Heart left ventricle (tissue), 16 donors: ENCODE measurements at regions not wholly inside any gene's neighbourhood (a gene's known extent, or its start where the extent isn't known, plus 50 kb on each side); places are given as distances from the start of the nearest gene placed in this dataset.

ENCODE experiments used
- ATAC-seq, 4 donors: fragments of 200-7000 bp; cut with Tn5 transposase; one replicate each; pipeline ENCODE4 v1.9.1; 2020 to 2022; ENCODE audit warnings: moderate library complexity in 4 of 4, mild to moderate bottlenecking in 3 of 4, moderate number of reproducible peaks in 1 of 4
- DNase-seq, 5 donors: peaks; one replicate each; pipeline ENCODE4 v3.0.0-alpha.2; 2020
- H3K27ac ChIP-seq, 12 donors: fragments of 200-600 bp; sonication (generic) in 4 of 12; one replicate each; pipeline versions ENCODE4 v1.5.0 to v1.8.0; 2016 to 2022; ENCODE audit warnings: mild to moderate bottlenecking in 2 of 12
- H3K27me3 ChIP-seq, 9 donors: fragments of 200-600 bp; sonication (generic) in 2 of 9; one replicate each; pipeline versions ENCODE4 v1.5.1 to v1.8.0; 2016 to 2022; ENCODE audit warnings: mild to moderate bottlenecking in 3 of 9
- H3K36me3 ChIP-seq, 9 donors: fragments of 200-600 bp; sonication (generic) in 2 of 9; one replicate each; pipeline versions ENCODE4 v1.5.0 to v1.8.0; 2018 to 2022; ENCODE audit warnings: mild to moderate bottlenecking in 2 of 9
- H3K4me1 ChIP-seq, 12 donors: fragments of 200-600 bp; sonication (generic) in 4 of 12; one replicate each; pipeline versions ENCODE4 v1.5.0 to v1.8.0; 2016 to 2022; ENCODE audit warnings: mild to moderate bottlenecking in 3 of 12
- H3K4me3 ChIP-seq, 12 donors: fragments of 200-600 bp; sonication (generic) in 4 of 12; one replicate each; pipeline versions ENCODE4 v1.5.0 to v1.8.0; 2017 to 2022; ENCODE audit warnings: mild to moderate bottlenecking in 9 of 12, moderate library complexity in 4 of 12
- H3K9me3 ChIP-seq, 12 donors: fragments of 200-600 bp; sonication (generic) in 4 of 12; one replicate each; pipeline versions ENCODE4 v1.5.0 to v1.8.0; 2016 to 2022; ENCODE audit warnings: mild to moderate bottlenecking in 1 of 12
- CTCF ChIP-seq, 12 donors: fragments of 200-600 bp; sonication (generic) in 4 of 12; IDR thresholded peaks; one replicate each; pipeline versions ENCODE4 v1.5.0 to v1.8.0; 2018 to 2022; ENCODE audit warnings: antibody characterized with exemption in 12 of 12, mild to moderate bottlenecking in 5 of 12
- POLR2A ChIP-seq, 2 donors: fragments of 450-650 bp; IDR thresholded peaks; one replicate each; pipeline ENCODE4 v1.6.1; 2017; ENCODE audit warnings: antibody characterized with exemption in 2 of 2, mild to moderate bottlenecking in 2 of 2, moderate library complexity in 2 of 2
- whole genome bisulfite sequencing, 4 donors: extraction: QIAGEN DNeasy Blood & Tissue Kit in 2 of 4; methylation state at CpG; one replicate each; pipeline versions ENCODE4 v1.1.5 to v1.1.7; 2013 to 2018; 5-methylcytosine and 5-hydroxymethylcytosine counted together
- intact Hi-C, 10 donors: fragments of 100-400 bp; cut with DNase I; formaldehyde crosslinking; loops; one replicate each; pipeline versions ENCODE4 v1.11.1 to v1.14.2; 2022
- donor health status: ischemic (EF 13 %, LVEDD 7.1; RV severe dilation, severe dysfunction).
- donor health status: healthy with polysubstance abuse.
- donor health status: DM: no; HTN: yes; CAD: no.
- donor health status: DM: no; HTN: no; CAD: no.
- donor health status: ischemic (EF 25% LVEDD 6.9; RV normal size, moderate dysfunction).
- donor health status: ischemic (EF 25% LVEDD 5.7; RV mildly dilated, moderate dysfunction).
- donor health status: healthy.
- donor health status: DM: yes; HTN: yes; CAD: no.
- donor health status: ischemic (EF 35%, LVEDD 5.7; RV mildly dilated, moderate dysfunction).
- donor health status: nonischemic (EF 11% LVEDD 7.7; RV severe dilation, severe dysfunction).
- donor health status: DM: yes; HTN: yes; CAD: no.
- donor health status: PGD.
- donor health status: ischemic (EF 29% LVEDD 5.4; RV normal size, mild dysfunction).
- donor health status: nonischemic (EF 23%, LVEDD 6.1; RV moderate dilation, normal function).

- ATAC-seq (no peak), DNase-seq (no peak)
- TF ChIP-seq POLR2A (IDR thresholded peaks at IDR 0.05): no peak
- no peak for TF ChIP-seq CTCF (IDR thresholded peaks at IDR 0.05)
These were observed 323.3 kb upstream of the RTL1 start for GRCh38 chr14:101226603-101227425.

GRCh38 chr14:101227611-101228594 is 324.4 kb upstream of the RTL1 start:
- DNase-seq (no peak), ATAC-seq (no peak)
- Histone ChIP-seq H3K27me3 (peaks cover 0 to 11% (median 0%) of the 10 kb centered on the region in 9 donors), H3K9me3 (no peaks in the 10 kb centered on the region), H3K36me3 (no peaks in the 10 kb centered on the region), H3K27ac (no peak overlapping the region), H3K4me3 (no peak overlapping the region), H3K4me1 (no peaks in the 10 kb centered on the region)
- 85 to 88% (median 87%) methylated on average over 39 to 41 of the region's 41 CpGs for whole genome bisulfite sequencing, 4 donors
- intact Hi-C loops: no loop called here
- no peak for TF ChIP-seq POLR2A (IDR thresholded peaks at IDR 0.05)
- no peak for TF ChIP-seq CTCF (IDR thresholded peaks at IDR 0.05)

More at GRCh38 chr14:101226603-101227425, 323.3 kb upstream of the RTL1 start:
- H3K9me3 ChIP-seq: no peaks in the 10 kb centered on the region
- H3K27ac ChIP-seq: no peak overlapping the region
- no peak overlapping the region for H3K4me3 ChIP-seq
- H3K4me1 ChIP-seq: no peaks in the 10 kb centered on the region
- 89 to 95% (median 91%) methylated on average over 10 to 27 of the region's 27 CpGs for WGBS, 4 donors
- H3K27me3 ChIP-seq: peaks cover 0 to 17% (median 0%) of the 10 kb centered on the region in 9 donors
- intact Hi-C loops: no loop called here
- H3K36me3 ChIP-seq: no peaks in the 10 kb centered on the region

- peaks cover 0 to 11% (median 0%) of the 10 kb centered on the region in 9 donors for H3K27me3 ChIP-seq
- TF ChIP-seq POLR2A (IDR thresholded peaks at IDR 0.05): no peak
- no peak for TF ChIP-seq CTCF (IDR thresholded peaks at IDR 0.05)
- intact Hi-C loops: no loop called here
- 65 to 81% (median 75%) methylated on average over 14 to 17 of the region's 17 CpGs for WGBS, 4 donors
- DNase-seq (peak in 1 of 5 donors; percentile 8), ATAC-seq (peak in 1 of 4 donors; percentile 11)
- no peak overlapping the region for H3K27ac ChIP-seq
- H3K36me3 ChIP-seq: no peaks in the 10 kb centered on the region
- H3K4me1 ChIP-seq: no peaks in the 10 kb centered on the region
- no peaks in the 10 kb centered on the region for H3K9me3 ChIP-seq
- H3K4me3 ChIP-seq: no peak overlapping the region
These were observed 325.5 kb upstream of the RTL1 start for GRCh38 chr14:101228949-101229541.
